Epithelial cell of prostate (primary cell): ENCODE measurements at regions not wholly inside any gene's neighbourhood (a gene's known extent, or its start where the extent isn't known, plus 50 kb on each side); places are given as distances from the start of the nearest gene placed in this dataset.
"Not testable (repeated sequence)": the region's sequence is repeated elsewhere in the genome, so short reads cannot be mapped to it uniquely, and the experiment has no call there.

Experiments used
- DNase-seq: peaks from one replicate; pipeline ENCODE4 v3.0.0-alpha.2; 2011; ENCODE audit warnings: low read depth, low spot score
- H3K27ac ChIP-seq: fragments of 450-650 bp; 2 replicates; pipeline ENCODE4 v1.5.1; 2017; ENCODE audit warnings: mild to moderate bottlenecking

- no peak for DNase-seq
- H3K27ac ChIP-seq: no peak overlapping the region
These were observed 120.5 kb upstream of the NGF start for GRCh38 chr1:115458426-115459114.

GRCh38 chr1:115457289-115457688 lies 119.2 kb upstream of the NGF start:
- no peak overlapping the region for H3K27ac ChIP-seq
- DNase-seq: no peak

DNA sequence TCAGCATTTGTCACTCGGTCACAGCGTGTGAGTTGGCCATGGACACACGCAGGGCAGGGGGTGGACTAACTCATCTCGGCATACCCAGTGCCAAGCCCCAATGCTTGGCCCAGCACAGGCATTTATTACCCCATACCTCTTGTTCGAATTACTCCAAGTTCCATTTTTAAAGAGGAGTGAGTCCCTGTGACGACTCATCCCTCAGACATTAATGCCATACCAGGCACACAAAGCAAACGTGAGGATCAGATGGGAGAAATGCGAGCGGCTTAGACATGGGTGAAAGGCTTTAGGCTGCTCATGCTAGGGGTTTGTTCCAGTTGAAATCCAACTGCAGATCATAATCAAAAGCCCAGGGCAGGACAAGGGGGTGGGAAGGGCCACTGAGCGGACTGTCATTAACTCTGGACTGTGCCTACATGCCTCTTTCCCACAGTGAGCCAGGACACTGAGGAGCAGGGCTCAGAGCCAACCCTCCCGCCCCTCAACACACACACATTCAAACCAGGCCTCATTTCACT lies 118.5 kb upstream of the NGF start:
- DNase-seq: no peak
- no peak overlapping the region for H3K27ac ChIP-seq

DNA sequence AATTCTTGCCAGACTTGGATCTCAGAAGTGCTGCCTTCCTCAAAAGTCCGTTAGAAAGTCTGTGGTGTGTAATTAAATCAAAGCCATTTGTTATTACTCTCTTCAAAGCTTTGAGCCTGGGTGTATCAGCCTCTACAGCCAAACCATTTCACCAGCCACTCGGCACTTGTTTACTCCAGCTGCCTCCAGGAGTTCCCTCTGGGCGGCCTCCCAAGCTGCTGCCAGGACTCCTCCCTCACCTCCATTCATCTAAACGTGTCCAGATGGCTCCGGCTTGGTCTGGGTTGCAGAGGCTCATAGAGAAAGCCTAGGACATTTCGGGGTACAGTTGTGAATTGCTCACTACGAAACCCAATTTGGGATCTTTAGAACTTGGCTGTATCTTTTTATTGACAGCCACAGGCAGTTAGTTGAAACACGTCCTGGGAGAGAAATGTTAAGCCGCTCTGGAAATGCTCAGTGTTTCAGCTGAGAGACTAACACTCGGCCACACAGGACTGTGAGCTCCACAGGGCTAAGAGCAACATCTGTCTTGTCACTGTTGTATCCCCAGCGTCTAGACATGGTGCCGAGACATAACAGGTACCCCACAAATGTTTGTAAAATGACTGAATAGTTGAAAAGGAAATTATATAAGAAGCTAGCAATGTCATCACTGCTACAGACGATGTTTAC lies 116.9 kb upstream of the NGF start:
- no peak overlapping the region for H3K27ac ChIP-seq

GRCh38 chr1:115453666-115454065 lies 115.6 kb upstream of the NGF start:
- H3K27ac ChIP-seq: no peak overlapping the region
- DNase-seq: no peak

More for the DNA sequence above, 116.9 kb upstream of the NGF start:
- no peak for DNase-seq

DNA sequence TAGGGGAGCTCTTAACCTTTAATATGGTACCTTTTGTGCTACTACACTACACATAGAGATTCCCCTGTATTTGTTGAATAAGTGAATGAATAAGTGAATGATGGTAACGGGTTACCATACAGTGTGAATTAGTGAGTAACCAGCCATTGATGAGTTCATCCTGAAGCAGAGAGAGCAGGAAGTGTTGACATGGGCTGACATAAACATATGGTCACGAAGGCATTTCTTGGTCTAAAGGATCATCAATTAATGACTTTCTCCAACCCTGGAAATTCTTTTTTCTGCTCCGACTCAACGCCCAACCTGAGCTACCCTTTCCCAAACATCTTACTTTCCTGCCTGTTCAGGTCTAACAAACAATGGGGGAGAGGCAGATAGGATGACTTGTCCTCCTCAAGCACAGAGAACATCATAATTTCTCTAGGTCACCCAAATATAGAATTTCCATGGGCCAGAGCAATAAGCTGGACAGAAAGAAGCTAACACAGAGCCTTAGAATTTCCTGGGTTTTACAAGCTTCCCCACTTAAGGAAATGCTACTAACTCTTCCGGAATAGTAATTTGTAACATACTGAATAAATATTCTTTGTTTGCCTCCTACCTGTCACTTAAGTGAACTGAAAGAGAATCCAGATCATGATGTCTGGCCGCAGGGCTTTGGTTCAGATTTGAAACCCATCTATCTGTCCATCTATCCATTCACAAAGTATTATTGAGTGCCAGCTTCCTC lies 114.7 kb upstream of the NGF start:
- DNase-seq: no peak
- H3K27ac ChIP-seq: no peak overlapping the region

DNA sequence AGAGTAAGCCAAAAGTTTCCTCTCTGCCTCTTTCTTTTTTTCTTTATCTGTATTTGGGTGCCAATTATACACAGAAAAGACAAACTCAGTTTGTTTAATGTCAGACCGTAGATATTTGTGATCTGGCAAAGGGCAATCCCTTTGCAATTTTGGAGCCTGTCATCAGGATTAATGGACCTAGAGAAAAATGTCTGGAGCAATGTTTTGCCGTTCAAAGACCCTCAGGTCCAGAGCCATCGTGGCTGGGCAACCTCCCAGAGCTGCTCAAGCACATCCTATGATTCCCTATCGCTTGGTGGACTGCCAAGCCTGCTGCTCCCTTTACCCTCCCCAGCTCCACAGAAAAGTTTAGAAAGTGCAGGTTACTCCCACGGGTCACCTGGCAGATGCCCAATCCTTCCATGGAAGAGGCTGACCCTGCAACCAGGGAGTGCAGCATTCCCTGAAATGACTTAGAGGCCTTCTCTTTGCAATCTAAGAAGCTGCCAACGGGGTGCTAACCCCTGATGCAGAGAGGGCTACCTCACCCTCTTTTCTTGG lies 112.5 kb upstream of the NGF start:
- H3K27ac ChIP-seq: no peak overlapping the region
- no peak for DNase-seq

- no peak for DNase-seq
- no peak overlapping the region for H3K27ac ChIP-seq
These were observed 110.4 kb upstream of the NGF start for GRCh38 chr1:115448282-115449044.

GRCh38 chr1:115447672-115448071 lies 109.6 kb upstream of the NGF start:
- DNase-seq: no peak
- H3K27ac ChIP-seq: no peak overlapping the region

DNA sequence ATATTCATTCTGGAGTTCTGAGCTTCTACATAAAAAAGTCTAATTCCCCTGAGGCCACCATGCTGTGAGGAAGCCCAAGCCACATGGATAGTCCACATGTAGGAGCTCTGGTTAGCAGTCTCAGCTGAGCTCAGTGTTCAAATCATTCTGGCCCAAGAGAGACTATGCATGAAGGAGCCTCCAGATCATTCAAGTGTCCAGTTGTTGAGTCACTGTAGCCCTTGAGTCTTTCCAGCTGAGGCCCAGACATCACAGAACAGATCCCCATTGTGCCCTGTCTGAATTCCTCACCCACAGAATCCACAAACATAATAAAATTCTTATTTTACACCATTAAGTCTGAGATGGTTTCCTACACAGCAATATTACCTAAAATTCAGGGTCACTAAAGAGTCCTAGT lies 107.0 kb upstream of the NGF start:
- H3K27ac ChIP-seq: no peak overlapping the region
- no peak for DNase-seq

GRCh38 chr1:115440733-115441132 lies 102.7 kb upstream of the NGF start:
- H3K27ac ChIP-seq: no peak overlapping the region
- DNase-seq: no peak

DNA sequence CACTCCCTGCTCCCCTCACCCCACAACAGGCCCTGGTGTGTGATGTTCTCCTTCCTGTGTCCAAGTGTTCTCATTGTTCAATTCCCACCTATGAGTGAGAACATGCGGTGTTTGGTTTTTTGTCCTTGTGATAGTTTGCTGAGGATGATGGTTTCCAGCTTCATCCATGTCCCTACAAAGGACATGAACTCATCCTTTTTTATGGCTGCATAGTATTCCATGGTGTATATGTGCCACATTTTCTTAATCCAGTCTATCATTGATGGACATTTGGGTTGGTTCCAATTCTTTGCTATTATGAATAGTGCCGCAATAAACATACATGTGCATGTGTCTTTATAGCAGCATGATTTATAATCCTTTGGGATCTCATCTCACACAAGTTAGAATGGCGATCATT lies 101.5 kb upstream of the NGF start:
- not testable (repeated sequence) for H3K27ac ChIP-seq, DNase-seq

- no peak overlapping the region for H3K27ac ChIP-seq
- DNase-seq: no peak
These were observed 99.1 kb upstream of the NGF start for GRCh38 chr1:115437196-115437595.

GRCh38 chr1:115436596-115436995 lies 98.5 kb upstream of the NGF start:
- no peak overlapping the region for H3K27ac ChIP-seq
- no peak for DNase-seq

DNA sequence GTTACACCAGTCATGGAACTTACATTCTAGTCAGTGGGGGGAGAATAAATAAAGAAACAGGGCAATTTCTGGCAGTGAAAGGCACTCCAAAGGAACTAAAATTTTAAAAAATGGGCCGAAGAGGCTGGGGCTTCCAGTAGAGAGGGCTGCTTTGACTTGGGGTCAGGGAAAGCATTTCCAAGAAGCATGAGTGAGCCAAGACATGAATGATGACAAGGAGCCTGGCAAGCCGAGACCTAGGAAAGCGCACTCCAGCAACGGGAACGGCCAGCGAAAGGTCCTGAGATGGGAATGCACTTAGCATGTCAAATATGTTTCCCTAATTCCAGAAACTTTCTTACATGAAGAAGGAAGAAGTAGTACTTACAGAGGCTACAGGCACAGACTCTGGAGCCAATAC lies 95.4 kb upstream of the NGF start:
- no peak overlapping the region for H3K27ac ChIP-seq
- DNase-seq: no peak

DNA sequence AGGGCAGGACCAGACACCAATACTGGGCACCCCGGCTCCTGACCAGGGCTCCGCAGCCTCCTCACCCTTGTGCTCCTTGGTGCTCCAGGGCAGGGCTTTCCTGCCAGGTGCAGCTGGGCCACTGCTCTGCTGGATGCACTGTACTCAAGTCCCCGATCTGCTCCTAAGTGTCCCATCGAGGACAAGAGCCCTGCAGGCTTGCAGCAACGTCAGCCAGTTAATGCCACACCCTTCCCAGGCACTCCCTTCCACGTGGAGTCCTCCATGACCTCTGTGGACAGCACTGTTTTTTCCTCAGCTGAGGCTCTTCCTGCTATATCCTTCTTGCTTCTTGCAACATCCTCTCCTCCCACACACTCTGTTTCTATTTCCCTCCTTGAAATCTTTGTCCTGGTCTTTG lies 94.0 kb upstream of the NGF start:
- DNase-seq: no peak
- H3K27ac ChIP-seq: no peak overlapping the region

GRCh38 chr1:115430441-115431158 lies 92.6 kb upstream of the NGF start:
- peak; percentile 94 for DNase-seq
- peak overlapping the region; percentile 38 for H3K27ac ChIP-seq

GRCh38 chr1:115429884-115430283 lies 91.8 kb upstream of the NGF start:
- peak overlapping the region; percentile 38 for H3K27ac ChIP-seq
- DNase-seq: no peak

DNA sequence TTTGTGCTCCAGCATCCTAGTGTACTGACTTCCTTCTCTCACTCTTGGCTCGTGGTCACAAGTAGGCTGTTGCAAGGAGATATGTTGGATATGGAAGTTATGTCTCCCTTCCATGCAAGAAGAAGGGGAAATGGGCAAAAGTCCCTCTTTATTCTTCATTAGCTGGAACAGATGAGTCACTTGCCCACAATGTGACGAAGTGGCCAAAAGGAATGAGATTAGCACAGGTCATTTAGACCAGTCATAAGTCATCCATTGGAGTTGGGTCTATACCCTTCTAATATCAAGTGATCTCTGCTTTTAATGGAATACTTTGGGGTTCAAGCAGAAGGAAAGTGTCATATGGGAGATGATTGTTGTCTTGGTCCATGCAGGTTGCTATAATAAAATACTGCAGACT lies 91.2 kb upstream of the NGF start:
- H3K27ac ChIP-seq: peak overlapping the region; percentile 38

GRCh38 chr1:115428676-115429075 lies 90.6 kb upstream of the NGF start:
- no peak overlapping the region for H3K27ac ChIP-seq
- no peak for DNase-seq

More for the DNA sequence above, 91.2 kb upstream of the NGF start:
- DNase-seq: no peak
